ENCODE measurements at regions not wholly inside any gene's neighbourhood (a gene's known extent, or its start where the extent isn't known, plus 50 kb on each side); places are given as distances from the start of the nearest gene placed in this dataset.

DNA sequence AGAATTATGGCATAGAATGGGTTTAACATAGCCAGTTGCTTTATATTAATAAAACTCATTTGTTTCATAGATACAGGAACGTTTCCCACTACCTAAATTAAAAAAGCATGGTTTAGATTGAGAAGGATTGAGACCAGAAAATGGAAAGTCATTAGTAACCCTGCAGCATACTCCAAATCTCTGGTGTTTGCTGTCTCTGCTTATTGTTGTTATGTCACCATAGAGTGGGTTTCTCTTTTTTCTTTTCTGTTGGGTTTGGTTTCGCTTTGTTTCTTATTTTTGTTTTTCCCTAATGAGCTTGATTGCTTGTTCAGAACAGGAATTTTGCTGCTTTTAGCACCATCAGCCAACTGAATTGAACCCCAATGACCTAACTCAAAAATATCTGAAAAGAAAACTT lies 1034.8 kb downstream of the MAT2B start:
- Mint-ChIP-seq H3K4me3 (no peak overlapping the region), H3K4me1 (ENCODE audit: low read depth) (no peaks in the 10 kb centered on the region), H3K27ac (no peak overlapping the region), H3K9me3 (no peaks in the 10 kb centered on the region), H3K36me3 (ENCODE audit: low read depth) (no peaks in the 10 kb centered on the region), H3K27me3 (no peaks in the 10 kb centered on the region)
- POLR2A ChIA-PET: no interaction called here
- CTCF ChIA-PET: no interaction called here
- ATAC-seq (no peak), DNase-seq (no peak)
- intact Hi-C loops (cut with micrococcal nuclease): no loop called here
- TF ChIP-seq, protein P1, sequence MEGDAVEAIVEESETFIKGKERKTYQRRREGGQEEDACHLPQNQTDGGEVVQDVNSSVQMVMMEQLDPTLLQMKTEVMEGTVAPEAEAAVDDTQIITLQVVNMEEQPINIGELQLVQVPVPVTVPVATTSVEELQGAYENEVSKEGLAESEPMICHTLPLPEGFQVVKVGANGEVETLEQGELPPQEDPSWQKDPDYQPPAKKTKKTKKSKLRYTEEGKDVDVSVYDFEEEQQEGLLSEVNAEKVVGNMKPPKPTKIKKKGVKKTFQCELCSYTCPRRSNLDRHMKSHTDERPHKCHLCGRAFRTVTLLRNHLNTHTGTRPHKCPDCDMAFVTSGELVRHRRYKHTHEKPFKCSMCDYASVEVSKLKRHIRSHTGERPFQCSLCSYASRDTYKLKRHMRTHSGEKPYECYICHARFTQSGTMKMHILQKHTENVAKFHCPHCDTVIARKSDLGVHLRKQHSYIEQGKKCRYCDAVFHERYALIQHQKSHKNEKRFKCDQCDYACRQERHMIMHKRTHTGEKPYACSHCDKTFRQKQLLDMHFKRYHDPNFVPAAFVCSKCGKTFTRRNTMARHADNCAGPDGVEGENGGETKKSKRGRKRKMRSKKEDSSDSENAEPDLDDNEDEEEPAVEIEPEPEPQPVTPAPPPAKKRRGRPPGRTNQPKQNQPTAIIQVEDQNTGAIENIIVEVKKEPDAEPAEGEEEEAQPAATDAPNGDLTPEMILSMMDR (IDR thresholded peaks at IDR 0.05): no peak

GRCh38 chr5:164545507-164545906 lies 1040.1 kb downstream of the MAT2B start:
- intact Hi-C loops (cut with micrococcal nuclease): no loop called here
- TF ChIP-seq, protein P1 (IDR thresholded peaks at IDR 0.05): no peak
- H3K9me3 Mint-ChIP-seq: peaks cover 1% of the 10 kb centered on the region
- DNase-seq (no peak), ATAC-seq (no peak)
- H3K4me1 Mint-ChIP-seq (ENCODE audit: low read depth): no peaks in the 10 kb centered on the region
- H3K4me3 Mint-ChIP-seq: no peak overlapping the region
- ChIA-PET CTCF (no interaction called here), POLR2A (interaction anchor here (0.6 kb wide), 1 partner anchor 13 kb away, joined by 3 read pairs; no protein-coding TSS in a partner anchor)
- H3K36me3 Mint-ChIP-seq (ENCODE audit: low read depth): no peaks in the 10 kb centered on the region
- H3K27me3 Mint-ChIP-seq: no peaks in the 10 kb centered on the region
- H3K27ac Mint-ChIP-seq: no peak overlapping the region

- Mint-ChIP-seq H3K36me3 (ENCODE audit: low read depth) (no peaks in the 10 kb centered on the region), H3K27ac (no peak overlapping the region), H3K4me3 (no peak overlapping the region), H3K27me3 (no peaks in the 10 kb centered on the region), H3K9me3 (peaks cover 9% of the 10 kb centered on the region), H3K4me1 (ENCODE audit: low read depth) (no peaks in the 10 kb centered on the region)
- TF ChIP-seq, protein P1 (IDR thresholded peaks at IDR 0.05): no peak
- intact Hi-C loops (cut with micrococcal nuclease): no loop called here
- POLR2A ChIA-PET: no interaction called here
- no peak for DNase-seq
- CTCF ChIA-PET: no interaction called here
- no peak for ATAC-seq
Observed at GRCh38 chr5:164553851-164554250, 1048.4 kb downstream of the MAT2B start.

DNA sequence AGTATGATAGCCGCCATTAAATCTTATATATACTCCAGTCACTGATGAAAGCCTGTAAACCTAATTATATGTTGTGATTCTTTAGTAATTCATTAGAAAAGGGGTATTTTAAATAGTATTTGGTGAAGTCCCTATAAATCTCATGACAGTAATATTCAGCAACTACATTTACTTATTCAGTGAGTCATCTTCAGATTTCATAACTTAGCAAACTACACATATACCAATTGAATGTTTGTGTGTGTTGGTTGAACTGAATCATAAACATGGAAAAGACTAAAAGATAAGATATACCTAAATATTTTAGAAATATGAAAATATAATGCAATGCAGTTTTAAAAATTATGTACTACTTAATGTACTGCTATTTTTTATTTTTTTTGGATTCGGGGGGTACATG lies 1050.4 kb downstream of the MAT2B start:
- ATAC-seq (no peak), DNase-seq (no peak)
- intact Hi-C loops (cut with micrococcal nuclease): no loop called here
- Mint-ChIP-seq H3K27ac (no peak overlapping the region), H3K27me3 (no peaks in the 10 kb centered on the region), H3K4me3 (no peak overlapping the region), H3K9me3 (peaks cover 9% of the 10 kb centered on the region), H3K4me1 (ENCODE audit: low read depth) (no peaks in the 10 kb centered on the region), H3K36me3 (ENCODE audit: low read depth) (no peaks in the 10 kb centered on the region)
- ChIA-PET POLR2A (no interaction called here), CTCF (no interaction called here)
- TF ChIP-seq, protein P1 (IDR thresholded peaks at IDR 0.05): no peak

DNA sequence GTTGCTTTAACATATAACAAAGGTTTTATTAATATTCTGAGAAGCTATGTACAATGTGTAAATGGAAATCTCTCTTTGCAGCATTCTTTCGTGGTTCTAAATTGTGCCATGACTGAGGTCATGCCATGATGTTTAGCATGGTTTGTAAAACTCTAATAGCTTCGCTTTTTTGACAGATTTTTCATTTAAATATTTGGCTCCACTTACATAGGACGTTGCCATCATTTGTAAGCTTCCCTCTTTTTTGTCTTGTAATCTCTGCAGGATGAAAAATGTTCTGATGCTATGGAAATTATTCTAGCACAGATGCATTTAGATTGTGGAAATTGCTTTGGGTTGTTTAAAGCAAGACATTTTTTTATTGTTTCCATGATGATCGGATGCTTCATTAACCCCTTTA lies 1054.8 kb downstream of the MAT2B start:
- H3K27ac Mint-ChIP-seq: no peak overlapping the region
- CTCF ChIA-PET: no interaction called here
- H3K36me3 Mint-ChIP-seq (ENCODE audit: low read depth): no peaks in the 10 kb centered on the region

More for the DNA sequence above, 1054.8 kb downstream of the MAT2B start:
- Mint-ChIP-seq H3K4me3 (no peak overlapping the region), H3K9me3 (peaks cover 5% of the 10 kb centered on the region), H3K4me1 (ENCODE audit: low read depth) (no peaks in the 10 kb centered on the region), H3K27me3 (no peaks in the 10 kb centered on the region)
- DNase-seq (no peak), ATAC-seq (no peak)
- TF ChIP-seq, protein P1 (IDR thresholded peaks at IDR 0.05): no peak
- POLR2A ChIA-PET: no interaction called here
- intact Hi-C loops (cut with micrococcal nuclease): no loop called here

Measured in activated CD8-positive, alpha-beta T cell treated with anti-CD3 and anti-CD28 coated beads for 36 hours (primary cell).